Loucy (cell line): ENCODE measurements at regions not wholly inside any gene's neighbourhood (a gene's known extent, or its start where the extent isn't known, plus 50 kb on each side); places are given as distances from the start of the nearest gene placed in this dataset.

ENCODE experiments used
- EZH2phosphoT487 ChIP-seq: fragments of 200-600 bp; IDR thresholded peaks from 2 replicates; pipeline ENCODE4 v1.6.1; 2018; ENCODE audit warnings: antibody characterized with exemption, mild to moderate bottlenecking, moderate library complexity, borderline replicate concordance
- TF ChIP-seq, protein P1 (sequence below): fragments of 200-600 bp; sonication (generic); conservative IDR thresholded peaks from 2 replicates; pipeline ENCODE4 v1.5.1; 2014; ENCODE audit warnings: mild to moderate bottlenecking, antibody characterized with exemption, low read length

DNA sequence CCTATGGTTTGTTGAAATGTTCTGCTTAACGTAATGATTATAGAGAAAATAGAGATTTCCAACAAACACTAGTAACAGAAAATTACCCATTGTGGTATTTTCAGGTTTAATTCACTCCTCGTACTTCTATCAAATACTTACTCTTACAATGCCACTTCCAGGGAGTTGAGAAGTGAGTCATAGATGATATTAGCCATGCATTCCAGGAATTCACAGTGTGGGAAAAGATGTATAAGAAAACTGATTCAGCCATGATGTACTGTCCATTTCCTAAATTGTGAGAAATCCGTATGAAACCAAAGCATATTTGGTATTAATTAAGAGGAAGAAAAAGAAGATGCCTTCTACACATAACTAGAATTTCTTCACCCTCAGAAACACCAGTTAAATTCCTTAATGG, 1854.6 kb upstream of the WWC1 start:
- TF ChIP-seq, protein P1, sequence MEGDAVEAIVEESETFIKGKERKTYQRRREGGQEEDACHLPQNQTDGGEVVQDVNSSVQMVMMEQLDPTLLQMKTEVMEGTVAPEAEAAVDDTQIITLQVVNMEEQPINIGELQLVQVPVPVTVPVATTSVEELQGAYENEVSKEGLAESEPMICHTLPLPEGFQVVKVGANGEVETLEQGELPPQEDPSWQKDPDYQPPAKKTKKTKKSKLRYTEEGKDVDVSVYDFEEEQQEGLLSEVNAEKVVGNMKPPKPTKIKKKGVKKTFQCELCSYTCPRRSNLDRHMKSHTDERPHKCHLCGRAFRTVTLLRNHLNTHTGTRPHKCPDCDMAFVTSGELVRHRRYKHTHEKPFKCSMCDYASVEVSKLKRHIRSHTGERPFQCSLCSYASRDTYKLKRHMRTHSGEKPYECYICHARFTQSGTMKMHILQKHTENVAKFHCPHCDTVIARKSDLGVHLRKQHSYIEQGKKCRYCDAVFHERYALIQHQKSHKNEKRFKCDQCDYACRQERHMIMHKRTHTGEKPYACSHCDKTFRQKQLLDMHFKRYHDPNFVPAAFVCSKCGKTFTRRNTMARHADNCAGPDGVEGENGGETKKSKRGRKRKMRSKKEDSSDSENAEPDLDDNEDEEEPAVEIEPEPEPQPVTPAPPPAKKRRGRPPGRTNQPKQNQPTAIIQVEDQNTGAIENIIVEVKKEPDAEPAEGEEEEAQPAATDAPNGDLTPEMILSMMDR, result no peak
- no peak for TF ChIP-seq EZH2phosphoT487
